Esophagus (tissue), 2 donors: ENCODE measurements at regions not wholly inside any gene's neighbourhood (a gene's known extent, or its start where the extent isn't known, plus 50 kb on each side); places are given as distances from the start of the nearest gene placed in this dataset.
"Not testable (repeated sequence)": the region's sequence is repeated elsewhere in the genome, so short reads cannot be mapped to it uniquely, and the experiment has no call there.

Experiments used
- H3K27ac ChIP-seq, 2 donors: one replicate each; pipeline ENCODE4 v1.5.1; 2013; ENCODE audit warnings: low read depth in 2 of 2, mild to moderate bottlenecking in 2 of 2, inconsistent platforms in 1 of 2, low read length in 1 of 2, moderate library complexity in 1 of 2
- H3K27me3 ChIP-seq, 2 donors: one replicate each; pipeline ENCODE4 v1.6.1; 2013; ENCODE audit warnings: low read length in 2 of 2, control low read depth in 1 of 2, mild to moderate bottlenecking in 1 of 2; ENCODE audit not compliant: insufficient read depth in 2 of 2, control insufficient read depth in 1 of 2
- H3K36me3 ChIP-seq, 2 donors: one replicate each; pipeline ENCODE4 v1.6.1; 2013; ENCODE audit warnings: low read length in 1 of 2; ENCODE audit not compliant: control insufficient read depth in 2 of 2, insufficient read depth in 2 of 2
- H3K4me1 ChIP-seq, 2 donors: one replicate each; pipeline ENCODE4 v1.6.1; 2013; ENCODE audit warnings: low read length in 1 of 2; ENCODE audit not compliant: control insufficient read depth in 2 of 2, insufficient read depth in 2 of 2
- H3K4me3 ChIP-seq, 2 donors: one replicate each; pipeline ENCODE4 v1.5.1; 2013; ENCODE audit warnings: low read length in 2 of 2, mild to moderate bottlenecking in 2 of 2, low read depth in 1 of 2, moderate library complexity in 1 of 2
- H3K9me3 ChIP-seq, 2 donors: one replicate each; pipeline ENCODE4 v1.6.1; 2013; ENCODE audit warnings: mild to moderate bottlenecking in 2 of 2, low read depth in 1 of 2, low read length in 1 of 2, moderate library complexity in 1 of 2; ENCODE audit not compliant: control insufficient read depth in 2 of 2, insufficient read depth in 1 of 2
- WGBS, 2 donors: extraction: QIAGEN DNeasy Blood & Tissue Kit; methylation state at CpG; one replicate each; pipeline ENCODE4 v1.1.7; 2013; 5-methylcytosine and 5-hydroxymethylcytosine counted together
- donor health status: healthy with polysubstance abuse.
- donor health status: Bipolar disorder and iron deficiency.

- Histone ChIP-seq H3K27me3 (no peaks in the 10 kb centered on the region), H3K4me1 (no peaks in the 10 kb centered on the region), H3K27ac (no peak overlapping the region), H3K36me3 (no peaks in the 10 kb centered on the region), H3K9me3 (no peaks in the 10 kb centered on the region), H3K4me3 (no peak overlapping the region)
- WGBS, 2 donors = 74 to 76% methylated on average over 3 of the region's 3 CpGs
Measured at GRCh38 chr2:192696857-192697256, 502.1 kb upstream of the TMEFF2 start.

GRCh38 chr2:192687015-192687414, 492.3 kb upstream of the TMEFF2 start:
- WGBS, 2 donors = 62 to 63% methylated on average over 3 of the region's 3 CpGs
- no peaks in the 10 kb centered on the region for H3K36me3 ChIP-seq
- H3K4me3 ChIP-seq = no peak overlapping the region
- H3K27ac ChIP-seq = no peak overlapping the region
- no peaks in the 10 kb centered on the region for H3K4me1 ChIP-seq
- no peaks in the 10 kb centered on the region for H3K9me3 ChIP-seq
- H3K27me3 ChIP-seq = no peaks in the 10 kb centered on the region

GRCh38 chr2:192682511-192682910, 487.8 kb upstream of the TMEFF2 start:
- 96% methylated on average over 27 of the region's 27 CpGs for WGBS, 2 donors
- H3K27me3 ChIP-seq, H3K36me3 ChIP-seq, H3K27ac ChIP-seq, H3K9me3 ChIP-seq, H3K4me1 ChIP-seq, H3K4me3 ChIP-seq: not testable (repeated sequence)

- Histone ChIP-seq H3K27me3 (no peaks in the 10 kb centered on the region), H3K4me3 (no peak overlapping the region), H3K36me3 (no peaks in the 10 kb centered on the region), H3K27ac (no peak overlapping the region), H3K9me3 (peaks cover 0 to 2% of the 10 kb centered on the region in 2 donors), H3K4me1 (no peaks in the 10 kb centered on the region)
- WGBS, 2 donors = 82 to 84% methylated on average over 5 of the region's 5 CpGs
Measured at GRCh38 chr2:192675681-192676080, 480.9 kb upstream of the TMEFF2 start.

- no peak overlapping the region for H3K4me3 ChIP-seq
- H3K9me3 ChIP-seq = peaks cover 0 to 2% of the 10 kb centered on the region in 2 donors
- H3K4me1 ChIP-seq = no peaks in the 10 kb centered on the region
- H3K27ac ChIP-seq = no peak overlapping the region
- no peaks in the 10 kb centered on the region for H3K36me3 ChIP-seq
- WGBS, 2 donors = 80 to 81% methylated on average over 8 of the region's 8 CpGs
- H3K27me3 ChIP-seq = no peaks in the 10 kb centered on the region
Measured at GRCh38 chr2:192669505-192670091, 474.9 kb upstream of the TMEFF2 start.

- WGBS, 2 donors = 74 to 83% methylated on average over 4 of the region's 4 CpGs
- H3K36me3 ChIP-seq, H3K4me1 ChIP-seq, H3K27ac ChIP-seq, H3K9me3 ChIP-seq, H3K4me3 ChIP-seq, H3K27me3 ChIP-seq: not testable (repeated sequence)
Measured at GRCh38 chr2:192660555-192660954, 465.8 kb upstream of the TMEFF2 start.

- Histone ChIP-seq H3K36me3 (no peaks in the 10 kb centered on the region), H3K4me3 (no peak overlapping the region), H3K4me1 (no peaks in the 10 kb centered on the region), H3K27ac (no peak overlapping the region), H3K27me3 (no peaks in the 10 kb centered on the region), H3K9me3 (peaks cover 0 to 3% of the 10 kb centered on the region in 2 donors)
- WGBS, 2 donors = 78 to 89% methylated on average over 3 of the region's 3 CpGs
Measured at GRCh38 chr2:192657362-192657761, 462.6 kb upstream of the TMEFF2 start.

GRCh38 chr2:192655916-192656315, 461.2 kb upstream of the TMEFF2 start:
- no peaks in the 10 kb centered on the region for H3K27me3 ChIP-seq
- H3K36me3 ChIP-seq = no peaks in the 10 kb centered on the region
- H3K4me3 ChIP-seq = no peak overlapping the region
- no peaks in the 10 kb centered on the region for H3K4me1 ChIP-seq
- H3K27ac ChIP-seq = no peak overlapping the region
- peaks cover 0 to 3% of the 10 kb centered on the region in 2 donors for H3K9me3 ChIP-seq
- WGBS, 2 donors = 57 to 62% methylated on average over 3 of the region's 3 CpGs

- H3K9me3 ChIP-seq = no peaks in the 10 kb centered on the region
- no peaks in the 10 kb centered on the region for H3K4me1 ChIP-seq
- no peak overlapping the region for H3K27ac ChIP-seq
- WGBS, 2 donors = 84 to 89% methylated on average over 6 of the region's 6 CpGs
- H3K27me3 ChIP-seq = no peaks in the 10 kb centered on the region
- H3K36me3 ChIP-seq = no peaks in the 10 kb centered on the region
- no peak overlapping the region for H3K4me3 ChIP-seq
Measured at GRCh38 chr2:192645811-192646598, 451.3 kb upstream of the TMEFF2 start.

- WGBS, 2 donors = 73 to 78% methylated on average over 3 of the region's 3 CpGs
- no peaks in the 10 kb centered on the region for H3K36me3 ChIP-seq
- H3K27ac ChIP-seq = no peak overlapping the region
- H3K27me3 ChIP-seq = no peaks in the 10 kb centered on the region
- H3K4me1 ChIP-seq = no peaks in the 10 kb centered on the region
- no peaks in the 10 kb centered on the region for H3K9me3 ChIP-seq
- no peak overlapping the region for H3K4me3 ChIP-seq
Measured at GRCh38 chr2:192634557-192634956, 439.8 kb upstream of the TMEFF2 start.
